Panc1 (cell line): ENCODE measurements at regions not wholly inside any gene's neighbourhood (a gene's known extent, or its start where the extent isn't known, plus 50 kb on each side); places are given as distances from the start of the nearest gene placed in this dataset.

Experiments used
- ATAC-seq: fragments of 200-7000 bp; cut with Tn5 transposase; 2 replicates; pipeline ENCODE4 v1.9.1; 2020; ENCODE audit warnings: mild to moderate bottlenecking, moderate library complexity
- BruUV-seq: library from RNA; stranded (reverse); fragments of 400-500 nt; replicated peaks from 2 replicates; lab custom pipeline; 2021; lab: Mats Ljungman, UMichigan
- CTCF ChIA-PET: fragments of 300-600 bp; sonication (Branson Sonifier 250); formaldehyde crosslinking; loops from one replicate; lab custom pipeline; 2022; ENCODE audit warnings: antibody characterized with exemption; lab: Charles Lee
- POLR2A ChIA-PET: fragments of 300-600 bp; sonication (Branson Sonifier 250); formaldehyde crosslinking; loops from one replicate; lab custom pipeline; 2022; ENCODE audit warnings: antibody characterized with exemption; lab: Charles Lee
- DNase-seq: peaks from one replicate; pipeline ENCODE4 v3.0.0-alpha.2; 2010; ENCODE audit warnings: low read depth, low spot score
- H3K27ac ChIP-seq: 2 replicates; pipeline ENCODE4 v1.5.1; 2011; ENCODE audit warnings: mild to moderate bottlenecking, low read length, inconsistent platforms
- H3K27me3 ChIP-seq: fragments of 200-500 bp; sonication (Bioruptor generic); 2 replicates; pipeline ENCODE4 v1.6.0; 2014; ENCODE audit warnings: low read length, inconsistent platforms; ENCODE audit not compliant: control insufficient read depth, insufficient read depth
- H3K36me3 ChIP-seq: fragments of 200-500 bp; sonication (Bioruptor generic); 2 replicates; pipeline ENCODE4 v1.5.1; 2014; ENCODE audit warnings: inconsistent platforms, mild to moderate bottlenecking, low read length, moderate library complexity; ENCODE audit not compliant: control insufficient read depth, insufficient read depth
- H3K4me1 ChIP-seq: 2 replicates; pipeline ENCODE4 v1.5.1; 2011; ENCODE audit warnings: inconsistent platforms, mild to moderate bottlenecking, low read length, moderate library complexity; ENCODE audit not compliant: control insufficient read depth, insufficient read depth
- H3K4me3 ChIP-seq, 2 experiments: 2 replicates each; pipeline ENCODE4 v1.5.1; 2011 to 2012; ENCODE audit warnings: low read depth in 2 of 2, low read length in 2 of 2, mild to moderate bottlenecking in 2 of 2, inconsistent platforms in 1 of 2, moderate library complexity in 1 of 2
- H3K9me3 ChIP-seq: fragments of 200-500 bp; sonication (Bioruptor generic); 2 replicates; pipeline ENCODE4 v1.5.1; 2014; ENCODE audit warnings: low read depth, mild to moderate bottlenecking, inconsistent platforms, low read length, moderate library complexity; ENCODE audit not compliant: control insufficient read depth, insufficient read depth
- CTCF ChIP-seq: fragments of 450-650 bp; IDR thresholded peaks from 2 replicates; pipeline ENCODE4 v1.5.1; 2017; ENCODE audit warnings: mild to moderate bottlenecking
- POLR2AphosphoS5 ChIP-seq: IDR thresholded peaks from 2 replicates; pipeline ENCODE4 v1.6.1; 2012; ENCODE audit warnings: mild to moderate bottlenecking, low read depth, low read length, moderate library complexity
- SIN3A ChIP-seq: IDR thresholded peaks from 2 replicates; pipeline ENCODE4 v1.6.1; 2012; ENCODE audit warnings: low read depth, mild to moderate bottlenecking, low read length, moderate library complexity, borderline replicate concordance; ENCODE audit not compliant: insufficient read depth
- TCF7L2 ChIP-seq: IDR thresholded peaks from 2 replicates; pipeline ENCODE4 v1.6.1; 2011; ENCODE audit warnings: mild to moderate bottlenecking, low read depth, low read length, inconsistent platforms
- in situ Hi-C: cut with HindIII; loops from 2 replicates; pipeline ENCODE4 v1.10.0; 2016; ENCODE audit warnings: low sequenced_read_pairs, low pct_unique_long_range_greater_than_20kb
- intact Hi-C: fragments of 100-400 bp; cut with micrococcal nuclease; formaldehyde crosslinking; loops from one replicate; pipeline ENCODE4 v1.10.0; 2022; ENCODE audit not compliant: unreplicated experiment
- TF ChIP-seq, protein P1 (sequence below), 2 experiments: IDR thresholded peaks; 2 replicates each; pipeline ENCODE4 v1.6.1; 2011 to 2012; ENCODE audit warnings: low read depth in 2 of 2, control low read depth in 1 of 2, low read length in 1 of 2, mild to moderate bottlenecking in 1 of 2, moderate library complexity in 1 of 2; ENCODE audit not compliant: insufficient read depth in 1 of 2

GRCh38 chr1:147833231-147833860, 69.2 kb upstream of the GJA8 start:
- Histone ChIP-seq H3K27me3 (no peaks in the 10 kb centered on the region), H3K9me3 (no peaks in the 10 kb centered on the region), H3K4me1 (no peaks in the 10 kb centered on the region), H3K4me3 (no peak overlapping the region), H3K36me3 (no peaks in the 10 kb centered on the region), H3K27ac (no peak overlapping the region)
- CTCF ChIA-PET, result interaction anchor here (0.7 kb wide), 1 partner anchor 12 kb away, joined by 3 read pairs; no protein-coding TSS in a partner anchor
- intact Hi-C loops (no loop called here), in situ Hi-C loops (no loop called here)
- no peak for ATAC-seq
- no peak for DNase-seq
- POLR2A ChIA-PET, result no interaction called here
- no peak for TF ChIP-seq TCF7L2
- no peak for TF ChIP-seq POLR2AphosphoS5
- no peak for TF ChIP-seq SIN3A
- TF ChIP-seq CTCF, result no peak
- TF ChIP-seq, protein P1, sequence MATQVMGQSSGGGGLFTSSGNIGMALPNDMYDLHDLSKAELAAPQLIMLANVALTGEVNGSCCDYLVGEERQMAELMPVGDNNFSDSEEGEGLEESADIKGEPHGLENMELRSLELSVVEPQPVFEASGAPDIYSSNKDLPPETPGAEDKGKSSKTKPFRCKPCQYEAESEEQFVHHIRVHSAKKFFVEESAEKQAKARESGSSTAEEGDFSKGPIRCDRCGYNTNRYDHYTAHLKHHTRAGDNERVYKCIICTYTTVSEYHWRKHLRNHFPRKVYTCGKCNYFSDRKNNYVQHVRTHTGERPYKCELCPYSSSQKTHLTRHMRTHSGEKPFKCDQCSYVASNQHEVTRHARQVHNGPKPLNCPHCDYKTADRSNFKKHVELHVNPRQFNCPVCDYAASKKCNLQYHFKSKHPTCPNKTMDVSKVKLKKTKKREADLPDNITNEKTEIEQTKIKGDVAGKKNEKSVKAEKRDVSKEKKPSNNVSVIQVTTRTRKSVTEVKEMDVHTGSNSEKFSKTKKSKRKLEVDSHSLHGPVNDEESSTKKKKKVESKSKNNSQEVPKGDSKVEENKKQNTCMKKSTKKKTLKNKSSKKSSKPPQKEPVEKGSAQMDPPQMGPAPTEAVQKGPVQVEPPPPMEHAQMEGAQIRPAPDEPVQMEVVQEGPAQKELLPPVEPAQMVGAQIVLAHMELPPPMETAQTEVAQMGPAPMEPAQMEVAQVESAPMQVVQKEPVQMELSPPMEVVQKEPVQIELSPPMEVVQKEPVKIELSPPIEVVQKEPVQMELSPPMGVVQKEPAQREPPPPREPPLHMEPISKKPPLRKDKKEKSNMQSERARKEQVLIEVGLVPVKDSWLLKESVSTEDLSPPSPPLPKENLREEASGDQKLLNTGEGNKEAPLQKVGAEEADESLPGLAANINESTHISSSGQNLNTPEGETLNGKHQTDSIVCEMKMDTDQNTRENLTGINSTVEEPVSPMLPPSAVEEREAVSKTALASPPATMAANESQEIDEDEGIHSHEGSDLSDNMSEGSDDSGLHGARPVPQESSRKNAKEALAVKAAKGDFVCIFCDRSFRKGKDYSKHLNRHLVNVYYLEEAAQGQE (IDR thresholded peaks at IDR 0.05; ENCODE audit: insufficient read depth in 1 of 2, low read depth in 2 of 2, low read length in 1 of 2), result no peak
- BruUV-seq, result no TSS peak

DNA sequence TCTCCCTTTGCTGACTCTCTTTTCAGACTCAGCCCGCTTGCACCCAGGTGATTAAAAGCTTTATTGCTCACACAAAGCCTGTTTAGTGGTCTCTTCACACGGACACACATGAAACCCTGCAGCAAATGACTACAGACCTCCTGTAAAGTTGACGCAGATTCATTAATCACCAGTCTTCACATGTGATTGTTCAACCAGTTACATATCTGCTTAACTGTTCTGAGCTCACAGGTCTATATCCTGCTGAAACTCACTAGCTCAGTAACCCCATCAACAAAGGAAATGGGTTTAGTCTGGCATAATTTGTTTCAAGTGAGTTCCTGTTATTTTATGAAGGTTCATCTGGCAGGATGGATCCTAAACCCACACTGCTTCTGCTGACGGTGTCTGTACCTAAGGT, 68.4 kb upstream of the GJA8 start:
- in situ Hi-C loops, result no loop called here

More for the DNA sequence above, 68.4 kb upstream of the GJA8 start:
- CTCF ChIA-PET, result no interaction called here
- no TSS peak for BruUV-seq
- TF ChIP-seq SIN3A (no peak), TCF7L2 (no peak), POLR2AphosphoS5 (no peak), CTCF (no peak)
- TF ChIP-seq, protein P1 (IDR thresholded peaks at IDR 0.05; ENCODE audit: insufficient read depth in 1 of 2, low read depth in 2 of 2, low read length in 1 of 2), result no peak
- ATAC-seq (no peak), DNase-seq (no peak)
- no peak overlapping the region for H3K27ac ChIP-seq
- no peaks in the 10 kb centered on the region for H3K4me1 ChIP-seq
- no peaks in the 10 kb centered on the region for H3K9me3 ChIP-seq
- H3K4me3 ChIP-seq, result no peak overlapping the region
- H3K36me3 ChIP-seq, result no peaks in the 10 kb centered on the region
- intact Hi-C loops, result no loop called here
- no peaks in the 10 kb centered on the region for H3K27me3 ChIP-seq
- POLR2A ChIA-PET, result no interaction called here
